SHP77 treated with DMSO at 0.1 percent for 48 hours (cell line): ENCODE measurements at regions not wholly inside any gene's neighbourhood (a gene's known extent, or its start where the extent isn't known, plus 50 kb on each side); places are given as distances from the start of the nearest gene placed in this dataset.

Experiments
- DNase-seq: peaks from one replicate; lab custom pipeline; 2025; lab: John Stamatoyannopoulos, UW

GRCh38 chr10:60728056-60728455 is 50.2 kb upstream of the CDK1 start:
- DNase-seq: no peak

GRCh38 chr10:60726257-60726656 is 52.0 kb upstream of the CDK1 start:
- DNase-seq: no peak

DNA sequence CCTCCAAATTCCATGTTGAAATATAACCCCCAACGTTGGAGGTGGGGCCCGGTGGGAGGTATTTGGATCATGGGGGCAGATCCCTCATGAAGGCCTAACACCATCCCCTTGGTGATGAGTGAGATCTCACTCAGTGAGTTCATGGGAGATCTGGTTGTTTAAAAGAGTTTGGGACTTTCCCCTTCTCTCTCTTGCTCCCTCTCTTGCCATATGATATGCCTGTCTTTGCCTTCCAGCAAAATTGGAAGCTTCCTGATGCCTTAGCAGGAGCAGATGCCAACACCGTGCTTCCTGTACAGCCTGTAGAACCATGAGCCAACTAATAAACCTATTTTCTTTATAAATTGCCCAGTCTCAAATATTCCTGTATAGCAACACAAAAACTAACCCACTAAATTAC is 55.7 kb upstream of the CDK1 start:
- no peak for DNase-seq

- DNase-seq: no peak
Measured at GRCh38 chr10:60719721-60720120, 58.6 kb upstream of the CDK1 start.

DNA sequence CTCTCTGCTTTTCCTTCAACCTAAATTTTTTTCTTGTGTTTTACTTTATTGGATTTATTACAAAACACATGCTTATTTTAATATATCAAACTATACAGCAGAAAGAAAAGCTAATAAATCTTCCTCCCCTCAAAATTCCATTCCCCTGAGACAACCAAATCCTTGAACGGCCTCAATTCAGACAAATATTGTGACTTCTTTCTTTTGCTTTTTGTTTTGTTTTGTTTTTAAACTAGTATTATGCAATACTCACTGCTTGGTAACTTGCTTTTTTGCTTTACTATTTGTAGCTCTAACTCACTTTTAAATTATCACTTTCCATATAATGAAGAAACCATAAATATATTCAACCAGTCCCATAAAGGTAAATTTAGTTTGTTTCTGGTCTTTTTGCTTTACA is 59.4 kb upstream of the CDK1 start:
- DNase-seq: no peak

DNA sequence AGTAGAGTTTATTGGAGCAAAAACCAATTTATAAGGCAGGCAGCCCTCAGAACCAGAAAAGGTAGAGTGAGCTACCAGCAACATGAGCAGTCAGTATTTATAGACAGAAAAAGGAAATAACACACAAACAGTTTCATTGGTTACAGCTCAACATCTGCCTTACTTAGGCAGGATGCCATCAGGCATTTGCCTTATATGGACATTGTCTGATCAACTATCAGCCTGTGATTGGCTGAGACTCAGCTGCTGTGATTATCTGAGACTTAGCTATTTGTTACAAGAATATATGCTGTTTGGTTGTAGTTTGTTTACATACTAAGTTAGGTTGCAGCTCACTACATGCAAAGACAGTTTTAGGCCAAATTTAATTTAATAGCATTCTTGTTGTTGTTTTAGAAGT is 60.4 kb upstream of the CDK1 start:
- DNase-seq: no peak

DNA sequence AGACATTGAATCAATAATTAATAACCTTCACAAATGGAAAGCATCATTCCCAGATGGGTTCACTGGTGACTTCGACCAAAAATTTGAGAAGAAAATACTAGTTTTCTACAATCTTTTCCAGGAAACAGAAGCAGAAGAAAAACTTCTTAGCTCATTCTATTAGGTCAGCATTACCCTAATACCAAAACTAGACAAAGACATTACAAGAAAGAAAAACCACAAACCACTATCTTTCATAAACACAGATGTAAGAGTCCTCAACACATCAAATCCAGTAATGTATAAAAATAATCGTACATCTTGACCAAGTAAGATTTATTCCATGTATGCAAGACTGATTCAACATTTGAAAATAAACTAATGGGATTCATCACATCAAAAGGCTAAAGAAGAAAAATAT is 64.0 kb upstream of the CDK1 start:
- DNase-seq: no peak

DNA sequence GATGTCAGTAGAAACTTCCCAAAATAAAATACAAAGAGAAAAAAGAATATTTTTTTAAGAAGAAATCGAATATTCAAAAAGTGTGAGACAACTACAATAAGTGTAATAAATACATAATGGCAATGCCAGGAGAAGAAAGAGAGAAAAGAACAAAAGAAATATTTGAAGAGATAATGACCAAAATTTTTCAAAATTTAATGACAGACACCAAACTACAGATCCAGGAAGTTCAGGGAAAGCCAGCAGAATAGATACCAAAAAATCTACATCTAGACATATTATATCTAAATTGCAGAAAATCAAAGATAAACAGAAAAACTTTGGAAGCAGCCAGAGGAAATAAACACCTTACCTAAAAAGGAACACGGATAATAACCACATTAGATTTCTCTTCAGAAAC is 66.8 kb upstream of the CDK1 start:
- no peak for DNase-seq

GRCh38 chr10:60710041-60710440 is 68.2 kb upstream of the CDK1 start:
- DNase-seq: no peak

DNA sequence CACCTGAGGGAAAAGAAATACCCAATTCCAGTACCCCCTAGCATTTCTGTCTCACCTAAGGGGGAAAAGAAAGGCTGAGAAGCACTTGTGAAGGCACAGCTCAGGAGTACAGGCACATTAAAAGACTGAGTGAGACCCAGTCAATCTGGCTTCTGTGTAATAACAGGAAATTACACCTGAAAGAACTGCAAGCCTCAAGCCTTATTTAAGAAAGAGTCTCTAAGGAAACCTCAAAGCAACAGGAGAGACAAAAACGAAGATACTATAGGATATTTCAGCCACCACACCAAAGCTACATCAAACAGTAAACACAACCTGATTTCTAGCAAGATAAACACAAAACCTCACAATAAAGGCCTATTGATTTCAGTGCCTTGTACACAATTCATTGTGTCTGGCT is 69.6 kb upstream of the CDK1 start:
- DNase-seq: no peak

- no peak for DNase-seq
Measured at GRCh38 chr10:60707841-60708240, 70.4 kb upstream of the CDK1 start.

DNA sequence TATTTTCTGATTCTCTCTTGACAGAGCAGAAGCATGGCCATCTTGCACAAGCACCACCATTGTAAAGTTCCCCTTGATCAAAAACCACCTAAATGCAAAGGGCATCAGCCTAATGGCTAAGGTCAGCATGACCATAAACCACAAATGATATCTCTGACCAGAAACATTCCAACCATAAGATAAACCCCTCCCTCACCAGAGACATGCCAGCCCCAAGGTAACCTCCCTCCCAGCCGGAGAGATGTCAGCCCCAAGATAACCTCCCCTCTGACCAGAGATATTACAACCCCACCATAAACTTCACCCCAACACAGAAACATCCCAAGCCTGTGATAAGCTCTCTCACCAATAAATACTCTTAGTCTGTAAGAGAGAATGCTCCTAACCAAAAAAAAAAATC is 72.1 kb upstream of the CDK1 start:
- no peak for DNase-seq

DNA sequence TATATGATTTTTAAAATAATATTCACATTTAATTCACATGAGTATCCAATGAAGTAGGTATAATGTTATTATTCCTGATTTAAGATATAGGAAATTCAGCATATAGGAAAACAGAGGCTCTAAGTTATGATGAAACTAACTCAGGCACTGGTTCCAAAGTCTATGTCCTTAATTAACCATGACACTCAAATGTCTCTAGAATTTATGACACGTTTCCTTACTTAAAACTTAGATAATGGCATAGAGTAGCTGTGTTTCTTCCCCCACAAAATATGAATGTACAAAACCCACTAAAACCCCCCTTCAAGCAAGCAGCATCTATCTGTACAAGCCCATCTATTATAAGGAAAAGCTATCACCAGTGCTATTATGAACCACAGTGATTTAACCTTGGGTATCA is 72.9 kb upstream of the CDK1 start:
- no peak for DNase-seq

DNA sequence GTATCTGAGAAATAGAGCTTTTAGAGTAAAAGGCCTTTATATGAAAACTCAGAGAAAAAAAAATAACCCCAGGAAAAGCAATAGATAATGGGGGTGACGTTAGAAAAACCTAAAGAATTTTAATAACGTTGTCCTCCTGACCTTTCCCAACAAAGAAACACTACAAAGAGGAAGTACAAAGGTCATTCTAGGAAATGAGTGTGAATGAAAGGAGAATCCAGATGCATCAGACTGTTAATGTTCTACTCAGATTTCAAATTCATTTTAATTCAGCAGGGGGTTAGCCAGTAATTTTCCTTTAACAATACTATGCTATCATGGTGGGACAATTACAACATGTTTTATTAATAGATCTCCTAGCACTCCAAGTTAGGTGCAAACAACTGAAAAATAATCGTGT is 73.8 kb upstream of the CDK1 start:
- no peak for DNase-seq

- no peak for DNase-seq
Measured at GRCh38 chr10:60703266-60704041, 74.8 kb upstream of the CDK1 start.

DNA sequence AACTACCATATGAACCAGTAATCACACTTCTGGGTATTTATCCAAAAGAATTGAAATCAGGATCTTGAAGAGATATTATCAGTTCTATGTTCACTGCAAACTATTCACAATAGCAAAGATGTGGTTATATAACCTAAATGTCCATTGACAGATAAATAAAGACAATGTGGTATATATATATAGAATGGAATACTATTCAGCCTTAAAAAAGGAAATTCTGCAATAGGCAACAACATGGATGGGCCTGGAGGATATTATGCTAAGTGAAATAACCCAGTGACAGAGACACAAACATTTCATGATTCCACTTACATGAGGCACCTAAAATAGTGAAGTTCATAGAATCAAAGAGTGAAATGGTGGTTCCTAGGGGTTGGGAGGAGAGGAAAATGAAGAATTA is 90.6 kb upstream of the CDK1 start:
- DNase-seq: no peak

DNA sequence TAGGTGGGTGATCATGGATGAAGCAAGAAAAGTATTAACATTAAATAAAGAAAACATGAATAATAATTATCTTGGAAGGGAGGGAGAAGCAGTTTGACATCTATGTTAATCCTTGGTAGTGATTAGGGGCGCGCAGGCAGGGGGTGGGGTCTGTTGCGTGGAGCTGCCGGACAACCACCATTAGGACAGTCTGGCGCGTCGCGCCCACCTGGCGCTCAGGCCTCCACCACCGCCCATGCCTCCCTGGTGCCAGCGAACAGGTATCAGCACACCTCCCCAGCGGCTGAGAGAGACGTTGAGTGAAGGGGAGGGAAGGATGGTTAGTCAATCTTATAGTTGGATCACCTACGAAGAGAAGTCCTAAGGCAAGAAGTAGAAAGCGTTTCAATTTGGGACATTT is 94.2 kb upstream of the CDK1 start:
- DNase-seq: no peak

GRCh38 chr10:60681103-60681502 is 97.2 kb upstream of the CDK1 start:
- no peak for DNase-seq

- DNase-seq: no peak
Measured at GRCh38 chr10:60679388-60679990, 98.8 kb upstream of the CDK1 start.

- DNase-seq: no peak
Measured at GRCh38 chr10:60678978-60679377, 99.3 kb upstream of the CDK1 start.

- DNase-seq: no peak
Measured at GRCh38 chr10:60677531-60678129, 100.6 kb upstream of the CDK1 start.

DNA sequence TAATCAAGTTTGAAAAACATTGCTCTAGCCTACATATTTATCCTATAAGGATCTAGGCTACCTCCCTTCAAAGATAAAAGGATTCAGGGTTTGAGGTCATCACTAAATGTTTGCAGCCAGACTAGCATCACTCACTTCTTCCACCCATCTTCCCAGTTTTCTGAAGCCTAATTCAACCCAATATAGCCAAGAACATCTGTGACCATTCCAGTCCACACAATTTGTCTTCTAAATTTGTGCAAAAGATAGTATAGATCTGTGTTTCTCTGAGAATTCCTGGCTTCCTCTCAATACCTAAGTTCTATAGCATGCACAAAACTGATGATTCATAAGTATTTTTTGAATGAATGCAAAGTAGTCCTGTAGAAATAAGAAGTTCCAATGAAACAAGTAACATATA is 103.0 kb upstream of the CDK1 start:
- no peak for DNase-seq

DNA sequence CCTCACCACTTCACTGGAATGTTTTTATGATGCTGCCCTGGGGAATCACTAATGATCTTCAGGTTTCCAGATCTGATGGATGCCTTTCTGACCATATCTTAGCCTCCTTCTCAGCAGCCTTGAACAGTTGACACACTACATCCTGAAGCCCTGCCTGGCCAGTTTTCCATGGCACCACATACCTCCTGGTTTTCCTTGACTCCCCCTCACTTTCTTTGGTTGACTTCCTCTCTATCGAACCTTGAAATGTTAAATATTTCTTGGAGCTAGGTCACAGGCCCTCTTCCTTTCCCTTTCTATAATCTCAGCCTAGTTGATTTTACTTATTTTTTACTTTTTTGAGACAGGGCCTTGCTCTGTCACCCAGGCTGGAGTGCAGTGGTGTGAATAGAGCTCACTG is 108.8 kb upstream of the CDK1 start:
- DNase-seq: no peak

GRCh38 chr10:60666221-60666620 is 112.1 kb upstream of the CDK1 start:
- no peak for DNase-seq
